ENCODE measurements at regions not wholly inside any gene's neighbourhood (a gene's known extent, or its start where the extent isn't known, plus 50 kb on each side); places are given as distances from the start of the nearest gene placed in this dataset.
A peak's percentile ranks its signal among the peaks of the same experiment; 100 is the strongest.

DNA sequence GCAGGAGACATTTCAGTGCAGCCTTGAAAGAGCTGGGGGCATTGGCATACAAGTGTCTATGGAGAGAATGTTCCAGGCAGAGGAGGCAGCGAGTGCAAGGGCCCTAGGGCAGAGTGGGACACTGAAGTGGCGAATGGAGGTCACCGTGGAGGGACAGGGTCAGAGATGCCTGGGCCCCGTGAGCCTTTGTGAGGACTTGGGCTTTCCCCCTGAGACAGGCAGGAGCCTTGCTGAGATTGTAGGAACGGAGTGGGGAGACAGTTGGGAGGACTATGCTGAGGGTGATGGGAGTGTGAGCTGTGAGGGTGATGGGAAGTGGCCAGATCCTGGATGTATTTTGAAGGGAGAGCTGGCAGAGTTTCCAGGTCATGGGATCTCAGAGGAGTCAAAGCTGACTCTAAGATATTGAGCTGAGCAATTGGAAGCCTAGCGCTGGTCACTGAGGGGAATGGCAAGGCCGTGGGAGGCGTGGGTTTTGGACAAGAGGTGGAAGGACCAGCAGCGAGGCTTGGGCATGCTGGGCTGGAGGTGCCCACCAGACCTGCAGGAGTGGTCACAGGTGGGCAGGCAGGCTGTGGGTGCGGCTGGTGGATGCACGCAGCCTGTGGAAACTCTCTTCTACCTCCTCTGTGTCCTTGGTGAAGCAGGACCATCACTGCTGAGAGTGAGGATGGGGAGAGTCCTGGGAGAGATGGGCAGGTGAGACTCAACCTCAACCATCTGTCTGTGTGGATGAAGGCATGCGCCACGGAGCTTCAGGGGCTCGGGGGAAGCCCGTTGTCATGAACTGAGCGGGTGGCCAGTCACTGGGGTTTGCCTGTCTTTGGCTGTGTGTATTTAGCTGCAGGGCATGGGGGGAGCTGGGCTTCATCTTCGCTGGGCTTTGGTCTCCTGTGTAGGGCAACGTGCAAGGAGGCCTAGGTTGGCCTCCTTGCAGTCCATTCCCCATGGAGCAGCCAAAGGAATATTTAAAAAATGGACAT, 241.2 kb upstream of the HS6ST1 start:
- no peaks in the 10 kb centered on the region for H3K4me1 Mint-ChIP-seq
- no peaks in the 10 kb centered on the region for H3K36me3 Mint-ChIP-seq
- H3K27ac Mint-ChIP-seq = peak overlapping the region; percentile 13
- H3K27me3 Mint-ChIP-seq = no peaks in the 10 kb centered on the region
- H3K9me3 Mint-ChIP-seq = no peaks in the 10 kb centered on the region
- no peak overlapping the region for H3K4me3 Mint-ChIP-seq

DNA sequence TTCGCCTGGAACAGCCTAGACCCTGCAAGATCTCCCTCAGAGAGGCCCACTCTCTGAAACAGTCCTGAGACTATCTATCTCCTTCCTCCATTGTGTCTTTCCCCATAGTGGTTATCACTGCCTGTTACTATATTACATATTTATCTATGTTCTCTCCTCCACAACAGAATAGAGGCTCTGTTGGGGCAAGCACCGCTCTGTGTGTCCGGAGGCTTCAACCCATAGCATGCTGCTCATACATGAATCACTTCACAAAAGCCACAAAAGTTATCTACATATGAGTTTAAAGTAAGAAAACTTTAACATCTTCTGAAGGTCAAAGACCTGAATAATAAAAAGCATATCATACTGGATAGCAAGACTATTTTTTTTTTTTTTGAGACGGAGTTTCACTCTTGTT, 242.1 kb upstream of the HS6ST1 start:
- Mint-ChIP-seq H3K27me3 (no peaks in the 10 kb centered on the region), H3K27ac (no peak overlapping the region), H3K4me1 (no peaks in the 10 kb centered on the region), H3K9me3 (no peaks in the 10 kb centered on the region), H3K36me3 (no peaks in the 10 kb centered on the region), H3K4me3 (no peak overlapping the region)

GRCh38 chr2:128562471-128563347, 244.0 kb upstream of the HS6ST1 start:
- no peaks in the 10 kb centered on the region for H3K9me3 Mint-ChIP-seq
- no peaks in the 10 kb centered on the region for H3K27me3 Mint-ChIP-seq
- H3K36me3 Mint-ChIP-seq = no peaks in the 10 kb centered on the region
- H3K27ac Mint-ChIP-seq = no peak overlapping the region
- no peaks in the 10 kb centered on the region for H3K4me1 Mint-ChIP-seq
- H3K4me3 Mint-ChIP-seq = no peak overlapping the region

- Mint-ChIP-seq H3K27me3 (no peaks in the 10 kb centered on the region), H3K9me3 (no peaks in the 10 kb centered on the region), H3K36me3 (no peaks in the 10 kb centered on the region), H3K4me1 (no peaks in the 10 kb centered on the region), H3K27ac (no peak overlapping the region), H3K4me3 (no peak overlapping the region)
These were observed 244.7 kb upstream of the HS6ST1 start for GRCh38 chr2:128563348-128563687.

DNA sequence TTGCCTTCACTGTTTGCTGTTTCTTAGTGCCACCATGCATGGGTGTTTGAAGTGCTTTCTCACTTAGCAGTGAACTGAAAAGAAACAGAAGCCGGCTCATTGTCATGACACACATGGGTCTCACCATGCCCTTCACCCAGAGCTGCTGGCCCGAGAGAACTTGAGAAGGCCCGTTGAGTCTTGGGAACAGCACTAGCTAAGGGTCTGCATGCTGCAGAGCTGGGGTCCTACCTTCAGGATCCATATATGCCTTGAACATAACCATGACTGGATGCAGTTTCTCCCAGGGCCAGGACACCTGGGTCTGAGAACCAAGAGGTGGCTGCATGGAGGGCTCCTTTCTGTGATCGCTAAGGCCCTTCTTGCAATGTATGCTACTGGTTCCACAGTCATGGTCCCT, 245.5 kb upstream of the HS6ST1 start:
- no peaks in the 10 kb centered on the region for H3K9me3 Mint-ChIP-seq
- no peaks in the 10 kb centered on the region for H3K27me3 Mint-ChIP-seq
- no peak overlapping the region for H3K4me3 Mint-ChIP-seq
- H3K27ac Mint-ChIP-seq = no peak overlapping the region
- H3K36me3 Mint-ChIP-seq = no peaks in the 10 kb centered on the region
- no peaks in the 10 kb centered on the region for H3K4me1 Mint-ChIP-seq

- no peaks in the 10 kb centered on the region for H3K36me3 Mint-ChIP-seq
- H3K27me3 Mint-ChIP-seq = no peaks in the 10 kb centered on the region
- no peaks in the 10 kb centered on the region for H3K9me3 Mint-ChIP-seq
- H3K4me1 Mint-ChIP-seq = no peaks in the 10 kb centered on the region
- no peak overlapping the region for H3K4me3 Mint-ChIP-seq
- no peak overlapping the region for H3K27ac Mint-ChIP-seq
These were observed 245.9 kb upstream of the HS6ST1 start for GRCh38 chr2:128564551-128564950.

- no peaks in the 10 kb centered on the region for H3K27me3 Mint-ChIP-seq
- no peak overlapping the region for H3K27ac Mint-ChIP-seq
- no peak overlapping the region for H3K4me3 Mint-ChIP-seq
- H3K4me1 Mint-ChIP-seq = no peaks in the 10 kb centered on the region
- no peaks in the 10 kb centered on the region for H3K9me3 Mint-ChIP-seq
- H3K36me3 Mint-ChIP-seq = no peaks in the 10 kb centered on the region
These were observed 246.8 kb upstream of the HS6ST1 start for GRCh38 chr2:128565441-128565840.

DNA sequence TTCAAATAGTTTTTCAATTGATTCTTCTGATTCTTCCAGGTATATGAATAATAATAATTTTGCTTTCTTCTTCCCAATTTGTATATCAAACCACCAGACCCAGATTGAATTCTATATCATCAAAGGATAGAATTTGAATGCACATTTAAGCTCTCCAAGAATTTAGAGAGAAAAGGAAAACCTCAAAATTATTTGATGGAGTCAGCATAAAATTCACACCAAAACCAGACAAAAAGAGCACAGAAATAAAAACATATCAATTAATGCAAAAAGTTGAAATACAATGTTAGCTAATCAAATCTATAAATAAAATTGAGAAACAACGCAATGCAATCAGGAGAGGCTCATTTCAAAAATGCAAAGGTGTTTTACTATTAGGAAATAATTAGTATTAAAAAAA, 248.0 kb upstream of the HS6ST1 start:
- no peaks in the 10 kb centered on the region for H3K36me3 Mint-ChIP-seq
- H3K27ac Mint-ChIP-seq = no peak overlapping the region
- H3K9me3 Mint-ChIP-seq = no peaks in the 10 kb centered on the region
- H3K4me3 Mint-ChIP-seq = no peak overlapping the region
- H3K27me3 Mint-ChIP-seq = no peaks in the 10 kb centered on the region
- H3K4me1 Mint-ChIP-seq = no peaks in the 10 kb centered on the region

- no peak overlapping the region for H3K27ac Mint-ChIP-seq
- no peak overlapping the region for H3K4me3 Mint-ChIP-seq
- H3K36me3 Mint-ChIP-seq = no peaks in the 10 kb centered on the region
- no peaks in the 10 kb centered on the region for H3K9me3 Mint-ChIP-seq
- H3K27me3 Mint-ChIP-seq = peaks cover under 1% of the 10 kb centered on the region
- no peaks in the 10 kb centered on the region for H3K4me1 Mint-ChIP-seq
These were observed 249.4 kb upstream of the HS6ST1 start for GRCh38 chr2:128568106-128568505.

DNA sequence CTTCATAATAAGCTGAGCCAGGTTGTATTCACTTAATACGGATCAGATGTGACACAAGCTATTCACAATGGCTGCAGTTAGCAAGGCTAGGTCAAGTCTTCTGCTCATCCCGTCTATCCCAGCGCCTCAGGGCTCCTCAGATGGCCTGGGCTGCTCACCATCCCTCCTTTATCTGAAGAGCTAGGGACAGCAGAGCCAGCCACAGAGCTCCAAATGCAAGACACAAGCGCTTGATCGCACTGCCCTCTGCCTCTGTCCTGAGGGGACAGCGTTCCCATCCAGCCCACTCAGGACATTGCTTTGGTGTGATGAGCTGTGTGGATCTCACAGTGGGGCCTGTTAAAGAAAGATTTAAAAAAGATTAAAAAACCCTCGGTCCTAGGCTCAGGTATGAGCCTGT, 254.4 kb upstream of the HS6ST1 start:
- Mint-ChIP-seq H3K4me3 (no peak overlapping the region), H3K9me3 (no peaks in the 10 kb centered on the region), H3K27ac (no peak overlapping the region), H3K27me3 (peaks cover 4% of the 10 kb centered on the region), H3K36me3 (no peaks in the 10 kb centered on the region), H3K4me1 (no peaks in the 10 kb centered on the region)

- Mint-ChIP-seq H3K9me3 (no peaks in the 10 kb centered on the region), H3K27ac (no peak overlapping the region), H3K4me1 (no peaks in the 10 kb centered on the region)
These were observed 254.9 kb upstream of the HS6ST1 start for GRCh38 chr2:128573531-128573930.

GRCh38 chr2:128577141-128577930, 258.7 kb upstream of the HS6ST1 start:
- Mint-ChIP-seq H3K27ac (no peak overlapping the region), H3K4me1 (no peaks in the 10 kb centered on the region), H3K9me3 (no peaks in the 10 kb centered on the region), H3K36me3 (no peaks in the 10 kb centered on the region), H3K4me3 (no peak overlapping the region), H3K27me3 (peaks cover 4% of the 10 kb centered on the region)

More at GRCh38 chr2:128573531-128573930, 254.9 kb upstream of the HS6ST1 start:
- peaks cover 4% of the 10 kb centered on the region for H3K27me3 Mint-ChIP-seq
- no peaks in the 10 kb centered on the region for H3K36me3 Mint-ChIP-seq
- no peak overlapping the region for H3K4me3 Mint-ChIP-seq

- H3K27me3 Mint-ChIP-seq = no peaks in the 10 kb centered on the region
- H3K36me3 Mint-ChIP-seq = no peaks in the 10 kb centered on the region
- H3K4me1 Mint-ChIP-seq = no peaks in the 10 kb centered on the region
- H3K4me3 Mint-ChIP-seq = no peak overlapping the region
- no peak overlapping the region for H3K27ac Mint-ChIP-seq
- H3K9me3 Mint-ChIP-seq = no peaks in the 10 kb centered on the region
These were observed 260.0 kb upstream of the HS6ST1 start for GRCh38 chr2:128578406-128579390.

DNA sequence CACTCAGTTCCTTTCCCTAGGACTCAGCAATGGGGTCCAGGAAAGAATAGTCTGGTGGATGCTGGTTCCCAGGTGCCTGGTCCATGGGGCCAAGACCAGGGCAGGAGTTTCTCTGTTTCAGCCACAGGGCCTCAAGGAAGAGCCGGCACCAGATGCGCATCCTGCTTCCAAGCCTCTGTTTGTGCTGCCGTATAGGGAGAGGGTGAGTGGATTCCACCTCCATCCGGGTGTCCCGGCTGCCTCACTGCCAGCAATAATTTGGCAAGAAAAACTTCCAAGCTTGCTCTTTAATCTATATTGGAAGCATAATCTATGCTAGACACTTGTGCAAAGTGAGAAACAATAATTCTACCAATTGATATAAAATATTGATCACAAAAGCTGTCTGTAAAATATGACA, 261.2 kb upstream of the HS6ST1 start:
- H3K9me3 Mint-ChIP-seq = no peaks in the 10 kb centered on the region
- H3K4me3 Mint-ChIP-seq = no peak overlapping the region
- H3K27me3 Mint-ChIP-seq = no peaks in the 10 kb centered on the region
- no peak overlapping the region for H3K27ac Mint-ChIP-seq
- H3K36me3 Mint-ChIP-seq = no peaks in the 10 kb centered on the region
- H3K4me1 Mint-ChIP-seq = no peaks in the 10 kb centered on the region

Data from activated naive CD4-positive, alpha-beta T cell treated with anti-CD3 and anti-CD28 coated beads, Interleukin-2, amount 50 U/mL, for 24 hours (primary cell).